Pancreas (tissue), 10 donors: ENCODE measurements at regions not wholly inside any gene's neighbourhood (a gene's known extent, or its start where the extent isn't known, plus 50 kb on each side); places are given as distances from the start of the nearest gene placed in this dataset.

Source experiments
- ATAC-seq, 4 donors: fragments of 200-7000 bp; cut with Tn5 transposase; one replicate each; pipeline versions ENCODE4 v1.8.0 to v1.9.1; 2020; ENCODE audit warnings: mild to moderate bottlenecking in 4 of 4, moderate library complexity in 4 of 4
- DNase-seq, 6 donors: peaks; one replicate each; pipeline ENCODE4 v3.0.0-alpha.2; 2020
- FAIRE-seq: peaks from 2 replicates; lab custom pipeline; 2012; peaks lifted over from hg19 to GRCh38; lab: Jason Lieb, UNC
- H3K27ac ChIP-seq, 4 donors: fragments of 200-600 bp; sonication (generic); 1 replicate in 3 of 4; 2 replicates in 1 of 4; pipeline versions ENCODE4 v1.5.0 to v1.8.0; 2020
- H3K27me3 ChIP-seq, 4 donors: fragments of 200-600 bp; one replicate each; pipeline ENCODE4 v1.8.0; 2021
- H3K36me3 ChIP-seq, 3 donors: fragments of 200-600 bp; sonication (generic) in 1 of 3; one replicate each; pipeline versions ENCODE4 v1.5.0 to v1.8.0; 2020 to 2021
- H3K4me1 ChIP-seq, 3 donors: fragments of 200-600 bp; one replicate each; pipeline ENCODE4 v1.8.0; 2021
- H3K4me3 ChIP-seq, 4 donors: fragments of 200-600 bp; sonication (generic) in 2 of 4; one replicate each; pipeline versions ENCODE4 v1.5.0 to v1.8.0; 2020 to 2021
- H3K9me3 ChIP-seq, 4 donors: fragments of 200-600 bp; one replicate each; pipeline ENCODE4 v1.8.0; 2021
- CTCF ChIP-seq, 4 donors: fragments of 200-600 bp; sonication (generic) in 3 of 4; IDR thresholded peaks; one replicate each; pipeline versions ENCODE4 v1.5.0 to v1.8.0; 2021; ENCODE audit warnings: antibody characterized with exemption in 4 of 4
- WGBS, 2 donors: extraction: QIAGEN DNeasy Blood & Tissue Kit; methylation state at CpG; one replicate each; pipeline ENCODE4 v1.1.7; 2013; 5-methylcytosine and 5-hydroxymethylcytosine counted together
- intact Hi-C, 3 donors: fragments of 100-400 bp; cut with DNase I; formaldehyde crosslinking; loops; one replicate each; pipeline versions ENCODE4 v1.11.1 to v1.14.2; 2022
- donor health status: healthy with polysubstance abuse.
- donor health status: DM: no; HTN: no; CAD: no; lungs with moderate emphysema.
- donor health status: DM: no; HTN: no; CAD: no.
- donor health status: control.
- donor health status: control.
- donor health status: Bipolar disorder and iron deficiency.
- donor health status: DM: yes; HTN: yes; CAD: no.
- donor health status: DM: no; HTN: no; CAD: no.
- donor health status: DM: no; HTN: no; CAD: no.
- donor health status: DM: yes; HTN: yes; CAD: no.

- Histone ChIP-seq H3K9me3 (no peaks in the 10 kb centered on the region), H3K4me3 (no peak overlapping the region), H3K27me3 (no peaks in the 10 kb centered on the region), H3K36me3 (no peaks in the 10 kb centered on the region), H3K4me1 (no peaks in the 10 kb centered on the region), H3K27ac (no peak overlapping the region)
- intact Hi-C loops, result no loop called here
- FAIRE-seq (no peak), DNase-seq (no peak), ATAC-seq (no peak)
- WGBS, 2 donors, result 60 to 74% methylated on average over 4 of the region's 4 CpGs
- no peak for TF ChIP-seq CTCF (IDR thresholded peaks at IDR 0.05)
Measured at GRCh38 chr13:109406376-109406992, 379.9 kb downstream of the IRS2 start.

- H3K9me3 ChIP-seq, result no peaks in the 10 kb centered on the region
- no peaks in the 10 kb centered on the region for H3K36me3 ChIP-seq
- no peak for FAIRE-seq
- H3K4me3 ChIP-seq, result no peak overlapping the region
- TF ChIP-seq CTCF (IDR thresholded peaks at IDR 0.05), result no peak
- H3K4me1 ChIP-seq, result no peaks in the 10 kb centered on the region
- 63 to 74% methylated on average over 7 of the region's 7 CpGs for WGBS, 2 donors
- no peak for DNase-seq
- intact Hi-C loops, result no loop called here
- ATAC-seq, result no peak
- H3K27me3 ChIP-seq, result no peaks in the 10 kb centered on the region
- no peak overlapping the region for H3K27ac ChIP-seq
Measured at GRCh38 chr13:109403012-109403421, 383.4 kb downstream of the IRS2 start.

GRCh38 chr13:109401891-109402290, 384.5 kb downstream of the IRS2 start:
- no peak for TF ChIP-seq CTCF (IDR thresholded peaks at IDR 0.05)
- Histone ChIP-seq H3K36me3 (no peaks in the 10 kb centered on the region), H3K4me1 (no peaks in the 10 kb centered on the region), H3K4me3 (no peak overlapping the region), H3K9me3 (no peaks in the 10 kb centered on the region), H3K27ac (no peak overlapping the region), H3K27me3 (no peaks in the 10 kb centered on the region)
- 76 to 86% methylated on average over 6 of the region's 6 CpGs for WGBS, 2 donors
- FAIRE-seq (no peak), DNase-seq (no peak), ATAC-seq (no peak)
- intact Hi-C loops, result no loop called here

GRCh38 chr13:109401307-109401706, 385.1 kb downstream of the IRS2 start:
- Histone ChIP-seq H3K4me3 (no peak overlapping the region), H3K4me1 (no peaks in the 10 kb centered on the region), H3K36me3 (no peaks in the 10 kb centered on the region), H3K27ac (no peak overlapping the region), H3K9me3 (no peaks in the 10 kb centered on the region), H3K27me3 (no peaks in the 10 kb centered on the region)
- DNase-seq (no peak), ATAC-seq (no peak), FAIRE-seq (no peak)
- 86% methylated on average over 9 of the region's 9 CpGs for WGBS, 2 donors
- TF ChIP-seq CTCF (IDR thresholded peaks at IDR 0.05), result no peak
- intact Hi-C loops, result no loop called here

- ATAC-seq (no peak), DNase-seq (no peak), FAIRE-seq (no peak)
- Histone ChIP-seq H3K27ac (no peak overlapping the region), H3K9me3 (no peaks in the 10 kb centered on the region), H3K4me3 (no peak overlapping the region), H3K27me3 (no peaks in the 10 kb centered on the region), H3K4me1 (no peaks in the 10 kb centered on the region), H3K36me3 (no peaks in the 10 kb centered on the region)
- TF ChIP-seq CTCF (IDR thresholded peaks at IDR 0.05), result no peak
- intact Hi-C loops, result no loop called here
- 72 to 78% methylated on average over 11 of the region's 11 CpGs for WGBS, 2 donors
Measured at GRCh38 chr13:109400624-109401257, 385.6 kb downstream of the IRS2 start.
